ENCODE measurements at regions not wholly inside any gene's neighbourhood (a gene's known extent, or its start where the extent isn't known, plus 50 kb on each side); places are given as distances from the start of the nearest gene placed in this dataset.

DNA sequence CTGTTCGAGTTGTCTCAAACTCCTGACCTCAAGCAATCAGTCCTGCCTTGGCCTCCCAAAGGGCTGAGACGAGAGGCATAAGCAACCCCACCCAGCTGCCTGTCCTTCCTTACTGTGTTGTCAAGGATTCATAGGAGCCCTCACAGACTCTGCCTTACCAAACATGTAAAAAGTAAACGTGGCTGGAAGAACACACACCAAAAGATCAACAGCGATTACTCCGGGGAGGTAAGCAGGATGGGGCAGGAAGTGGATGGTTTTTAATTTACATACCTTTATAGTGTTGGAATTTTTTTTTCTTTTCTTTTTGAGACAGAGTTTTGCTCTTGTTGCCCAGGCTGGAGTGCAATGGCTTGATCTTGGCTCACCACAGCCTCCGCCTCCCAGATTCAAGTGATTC, 61.5 kb upstream of the EGLN3 start:
- no peak for DNase-seq (ENCODE audit: low read depth, low spot score)
- TF ChIP-seq, protein P1, sequence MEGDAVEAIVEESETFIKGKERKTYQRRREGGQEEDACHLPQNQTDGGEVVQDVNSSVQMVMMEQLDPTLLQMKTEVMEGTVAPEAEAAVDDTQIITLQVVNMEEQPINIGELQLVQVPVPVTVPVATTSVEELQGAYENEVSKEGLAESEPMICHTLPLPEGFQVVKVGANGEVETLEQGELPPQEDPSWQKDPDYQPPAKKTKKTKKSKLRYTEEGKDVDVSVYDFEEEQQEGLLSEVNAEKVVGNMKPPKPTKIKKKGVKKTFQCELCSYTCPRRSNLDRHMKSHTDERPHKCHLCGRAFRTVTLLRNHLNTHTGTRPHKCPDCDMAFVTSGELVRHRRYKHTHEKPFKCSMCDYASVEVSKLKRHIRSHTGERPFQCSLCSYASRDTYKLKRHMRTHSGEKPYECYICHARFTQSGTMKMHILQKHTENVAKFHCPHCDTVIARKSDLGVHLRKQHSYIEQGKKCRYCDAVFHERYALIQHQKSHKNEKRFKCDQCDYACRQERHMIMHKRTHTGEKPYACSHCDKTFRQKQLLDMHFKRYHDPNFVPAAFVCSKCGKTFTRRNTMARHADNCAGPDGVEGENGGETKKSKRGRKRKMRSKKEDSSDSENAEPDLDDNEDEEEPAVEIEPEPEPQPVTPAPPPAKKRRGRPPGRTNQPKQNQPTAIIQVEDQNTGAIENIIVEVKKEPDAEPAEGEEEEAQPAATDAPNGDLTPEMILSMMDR (IDR thresholded peaks at IDR 0.05; ENCODE audit: low read depth, low read length), result no peak
- no peak overlapping the region for H3K4me3 ChIP-seq (ENCODE audit: low read depth, low read length)
- in situ Hi-C loops (cut with HindIII; ENCODE audit: low sequenced_read_pairs), result no loop called here

DNA sequence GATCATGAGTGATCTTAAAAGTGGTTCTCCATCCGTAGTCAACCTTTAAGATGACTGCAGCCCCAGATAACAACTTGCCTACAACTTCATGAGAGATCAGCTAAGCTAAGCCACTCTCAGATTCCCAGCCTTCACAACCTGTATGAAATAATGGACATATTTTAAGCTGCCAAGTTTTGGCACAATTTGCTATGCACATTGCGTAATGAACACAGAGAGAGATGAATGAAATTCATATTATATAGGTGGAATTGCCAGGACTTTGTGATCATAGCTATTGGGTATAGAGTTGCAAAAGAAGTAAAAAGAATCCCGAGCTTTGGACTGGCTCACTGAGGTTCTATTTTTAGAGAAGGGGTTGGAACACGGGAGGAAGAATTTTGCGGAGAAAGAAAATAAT, 59.1 kb upstream of the EGLN3 start:
- in situ Hi-C loops (cut with HindIII; ENCODE audit: low sequenced_read_pairs), result no loop called here
- TF ChIP-seq, protein P1 (IDR thresholded peaks at IDR 0.05; ENCODE audit: low read depth, low read length), result no peak
- no peak overlapping the region for H3K4me3 ChIP-seq (ENCODE audit: low read depth, low read length)
- DNase-seq (ENCODE audit: low read depth, low spot score), result no peak

DNA sequence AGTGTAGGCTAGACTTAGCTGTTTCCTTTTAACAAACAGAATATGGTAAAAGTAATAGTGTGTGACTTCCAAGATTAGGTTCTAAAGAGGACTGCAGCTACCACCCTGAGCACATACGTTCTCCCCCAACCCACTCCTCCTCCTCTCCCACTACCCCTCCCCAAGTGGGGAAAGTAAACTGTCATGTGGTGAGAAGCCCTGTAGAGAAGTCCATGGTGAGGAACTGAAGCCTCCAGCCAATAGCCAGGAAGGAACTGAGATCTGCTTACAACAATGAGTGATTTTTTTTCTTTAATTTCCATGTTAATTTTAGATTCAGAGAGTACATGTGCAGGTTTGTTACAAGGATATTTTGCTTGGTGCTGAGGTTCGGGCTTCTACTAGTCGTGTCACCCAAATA, 57.0 kb upstream of the EGLN3 start:
- TF ChIP-seq, protein P1 (IDR thresholded peaks at IDR 0.05; ENCODE audit: low read depth, low read length), result no peak
- no peak for DNase-seq (ENCODE audit: low read depth, low spot score)
- no peak overlapping the region for H3K4me3 ChIP-seq (ENCODE audit: low read depth, low read length)
- in situ Hi-C loops (cut with HindIII; ENCODE audit: low sequenced_read_pairs), result no loop called here

DNA sequence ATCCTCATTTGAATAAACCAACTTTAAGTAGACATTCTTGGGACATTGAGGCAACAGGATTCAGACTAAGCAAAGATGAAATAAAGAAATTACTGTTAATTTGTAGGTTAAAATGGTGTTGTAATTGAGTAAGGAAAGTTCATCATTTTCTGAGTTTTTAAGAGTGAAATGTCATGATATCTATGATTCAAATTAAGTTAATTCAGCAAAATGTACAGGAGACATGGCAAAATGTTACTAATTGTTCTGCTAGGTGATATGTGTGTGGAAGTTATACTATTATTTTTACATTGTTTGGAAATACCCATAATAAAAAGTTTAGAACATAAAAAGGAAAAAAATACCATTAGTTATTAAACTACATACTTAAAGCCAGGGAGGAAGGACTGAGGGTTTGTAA, 55.0 kb upstream of the EGLN3 start:
- in situ Hi-C loops (cut with HindIII; ENCODE audit: low sequenced_read_pairs), result no loop called here
- H3K4me3 ChIP-seq (ENCODE audit: low read depth, low read length), result no peak overlapping the region
- TF ChIP-seq, protein P1 (IDR thresholded peaks at IDR 0.05; ENCODE audit: low read depth, low read length), result no peak
- no peak for DNase-seq (ENCODE audit: low read depth, low spot score)

DNA sequence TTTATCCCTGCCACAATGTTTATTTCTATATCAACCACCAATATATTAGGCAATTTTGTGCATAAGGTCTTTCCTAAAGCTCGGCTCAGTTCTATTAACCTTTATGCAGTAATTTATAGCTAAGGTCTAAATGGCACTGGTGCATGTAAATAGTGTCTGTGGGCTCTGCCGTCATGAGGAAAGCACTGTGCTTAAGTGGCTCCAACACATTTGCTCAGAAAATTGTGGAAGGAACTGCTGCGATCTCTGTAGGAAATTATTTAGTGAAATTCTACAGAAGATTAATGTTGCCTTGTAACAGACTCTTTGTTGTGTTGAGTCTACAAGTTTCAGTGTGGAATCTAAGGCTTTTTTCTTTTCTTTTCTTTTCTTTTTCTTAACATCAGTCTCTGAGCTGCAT, 54.0 kb upstream of the EGLN3 start:
- DNase-seq (ENCODE audit: low read depth, low spot score), result no peak
- in situ Hi-C loops (cut with HindIII; ENCODE audit: low sequenced_read_pairs), result no loop called here
- H3K4me3 ChIP-seq (ENCODE audit: low read depth, low read length), result no peak overlapping the region
- TF ChIP-seq, protein P1 (IDR thresholded peaks at IDR 0.05; ENCODE audit: low read depth, low read length), result no peak

DNA sequence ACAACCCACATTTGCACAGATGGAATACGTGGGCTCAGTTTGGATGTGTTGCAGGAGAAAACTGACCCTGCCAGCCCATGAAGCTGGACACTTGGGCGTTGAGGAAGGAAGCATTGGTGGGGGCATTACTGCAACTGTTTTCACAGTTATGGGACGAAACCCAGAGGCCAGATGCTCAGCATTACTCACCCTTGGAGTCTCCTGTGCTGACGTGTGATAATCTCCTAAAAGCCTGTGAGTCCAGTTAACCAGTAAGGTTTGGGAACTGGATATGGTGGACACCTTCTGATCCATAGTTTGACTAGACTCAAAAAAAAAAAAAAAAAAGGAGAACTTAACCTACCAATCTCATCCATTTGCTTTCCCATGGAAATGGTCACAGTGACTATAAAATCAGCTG, 52.8 kb upstream of the EGLN3 start:
- no peak overlapping the region for H3K4me3 ChIP-seq (ENCODE audit: low read depth, low read length)
- no peak for DNase-seq (ENCODE audit: low read depth, low spot score)
- in situ Hi-C loops (cut with HindIII; ENCODE audit: low sequenced_read_pairs), result no loop called here
- TF ChIP-seq, protein P1 (IDR thresholded peaks at IDR 0.05; ENCODE audit: low read depth, low read length), result no peak

DNA sequence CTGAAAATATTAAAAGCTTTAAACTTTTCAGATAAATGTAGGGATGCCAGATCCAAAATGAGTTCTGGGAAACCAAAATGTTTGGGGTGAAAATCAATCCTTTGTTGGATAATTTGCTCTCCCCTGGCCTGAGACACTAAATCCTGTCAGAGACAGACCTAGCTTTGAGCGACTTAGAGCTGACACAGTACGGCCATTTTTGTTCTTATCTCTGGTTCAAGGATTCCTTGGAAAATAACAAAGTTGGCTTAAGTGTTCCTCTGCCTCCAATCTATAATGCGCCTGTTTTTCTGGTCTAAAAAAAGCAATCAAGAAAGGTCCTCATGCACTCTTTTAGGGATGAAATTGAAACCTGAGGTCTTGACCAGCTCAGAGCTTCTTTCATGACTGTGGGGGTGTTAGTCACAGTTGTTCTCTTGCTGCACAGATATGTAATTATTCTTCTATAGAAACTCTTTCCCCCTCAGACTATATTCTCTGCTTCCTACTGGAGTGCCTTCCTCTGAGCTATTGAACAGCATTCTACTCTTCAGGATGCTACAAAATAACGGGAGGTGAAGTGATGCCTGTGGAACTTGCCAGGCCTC, 52.3 kb upstream of the EGLN3 start:
- in situ Hi-C loops (cut with HindIII; ENCODE audit: low sequenced_read_pairs), result no loop called here
- TF ChIP-seq, protein P1 (IDR thresholded peaks at IDR 0.05; ENCODE audit: low read depth, low read length), result no peak
- H3K4me3 ChIP-seq (ENCODE audit: low read depth, low read length), result no peak overlapping the region
- DNase-seq (ENCODE audit: low read depth, low spot score), result no peak
